ENCODE measurements at regions not wholly inside any gene's neighbourhood (a gene's known extent, or its start where the extent isn't known, plus 50 kb on each side); places are given as distances from the start of the nearest gene placed in this dataset.

- no peak for TF ChIP-seq EZH2phosphoT487 (IDR thresholded peaks at IDR 0.05; ENCODE audit: borderline replicate concordance)
- TF ChIP-seq, protein P1, sequence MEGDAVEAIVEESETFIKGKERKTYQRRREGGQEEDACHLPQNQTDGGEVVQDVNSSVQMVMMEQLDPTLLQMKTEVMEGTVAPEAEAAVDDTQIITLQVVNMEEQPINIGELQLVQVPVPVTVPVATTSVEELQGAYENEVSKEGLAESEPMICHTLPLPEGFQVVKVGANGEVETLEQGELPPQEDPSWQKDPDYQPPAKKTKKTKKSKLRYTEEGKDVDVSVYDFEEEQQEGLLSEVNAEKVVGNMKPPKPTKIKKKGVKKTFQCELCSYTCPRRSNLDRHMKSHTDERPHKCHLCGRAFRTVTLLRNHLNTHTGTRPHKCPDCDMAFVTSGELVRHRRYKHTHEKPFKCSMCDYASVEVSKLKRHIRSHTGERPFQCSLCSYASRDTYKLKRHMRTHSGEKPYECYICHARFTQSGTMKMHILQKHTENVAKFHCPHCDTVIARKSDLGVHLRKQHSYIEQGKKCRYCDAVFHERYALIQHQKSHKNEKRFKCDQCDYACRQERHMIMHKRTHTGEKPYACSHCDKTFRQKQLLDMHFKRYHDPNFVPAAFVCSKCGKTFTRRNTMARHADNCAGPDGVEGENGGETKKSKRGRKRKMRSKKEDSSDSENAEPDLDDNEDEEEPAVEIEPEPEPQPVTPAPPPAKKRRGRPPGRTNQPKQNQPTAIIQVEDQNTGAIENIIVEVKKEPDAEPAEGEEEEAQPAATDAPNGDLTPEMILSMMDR (conservative IDR thresholded peaks at IDR 0.05; ENCODE audit: low read length): no peak
- Histone ChIP-seq H3K36me3 (ENCODE audit: insufficient read depth, low read length) (no peaks in the 10 kb centered on the region), H3K4me1 (ENCODE audit: insufficient read depth, low read length, poor library complexity, severe bottlenecking) (no peaks in the 10 kb centered on the region), H3K9me2 (replicated peaks; ENCODE audit: low read depth, low read length) (no peaks in the 10 kb centered on the region), H3K9me3 (ENCODE audit: insufficient read depth, low read depth, low read length) (no peaks in the 10 kb centered on the region), H3F3A (ENCODE audit: low read depth) (no peaks in the 10 kb centered on the region), H3K4me3 (ENCODE audit: low read length, poor library complexity, severe bottlenecking) (no peak overlapping the region), H2AFZ (ENCODE audit: low read length) (no peak overlapping the region), H3K79me2 (ENCODE audit: insufficient read depth, low read length) (no peaks in the 10 kb centered on the region), H4K20me1 (ENCODE audit: insufficient read depth, low read length, poor library complexity, severe bottlenecking) (no peaks in the 10 kb centered on the region), H3K27me3 (ENCODE audit: insufficient read depth, low read length, poor library complexity, severe bottlenecking) (no peaks in the 10 kb centered on the region), H3K9ac (ENCODE audit: low read depth, low read length, poor library complexity, severe bottlenecking) (no peak overlapping the region), H3K4me2 (ENCODE audit: low read depth, low read length, poor library complexity, severe bottlenecking) (no peak overlapping the region)
Measured at GRCh38 chr11:119941171-119941570, 196.7 kb downstream of the TRIM29 start.

DNA sequence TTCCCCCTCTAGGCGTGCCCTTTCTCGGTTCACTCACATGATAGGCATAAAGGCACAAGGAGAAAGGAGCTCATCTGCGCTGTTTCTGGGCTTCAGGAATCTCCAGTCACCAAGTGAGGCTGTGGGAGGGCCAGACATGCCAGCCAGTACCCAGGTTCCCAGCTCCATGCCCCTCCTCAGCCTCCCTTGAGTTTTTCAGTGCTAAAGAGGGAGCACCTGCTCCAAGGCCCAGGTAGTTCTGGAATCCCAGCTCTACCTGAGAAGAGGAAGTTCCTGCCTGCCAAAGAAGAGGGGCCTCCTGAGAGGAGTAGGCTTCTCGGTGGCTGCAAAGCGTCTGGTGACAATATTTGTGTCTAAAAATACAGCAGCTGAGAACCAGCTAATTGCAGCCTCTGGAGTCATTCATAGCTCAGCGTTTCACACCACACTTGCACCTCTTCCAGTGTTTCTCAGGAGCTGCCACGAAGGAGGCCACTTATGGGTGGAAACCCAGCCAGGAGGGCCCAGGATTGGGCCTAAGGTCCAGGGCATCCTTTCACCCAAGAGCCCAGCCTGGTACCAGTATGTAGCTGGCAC is 197.4 kb downstream of the TRIM29 start:
- Histone ChIP-seq H3K9me2 (replicated peaks; ENCODE audit: low read depth, low read length) (no peaks in the 10 kb centered on the region), H3K4me1 (ENCODE audit: insufficient read depth, low read length, poor library complexity, severe bottlenecking) (no peaks in the 10 kb centered on the region)
- no peak for TF ChIP-seq EZH2phosphoT487 (IDR thresholded peaks at IDR 0.05; ENCODE audit: borderline replicate concordance)
- TF ChIP-seq, protein P1 (conservative IDR thresholded peaks at IDR 0.05; ENCODE audit: low read length): no peak

GRCh38 chr11:119937412-119937811 is 200.5 kb downstream of the TRIM29 start:
- no peaks in the 10 kb centered on the region for H3K36me3 ChIP-seq (ENCODE audit: insufficient read depth, low read length)
- H3K79me2 ChIP-seq (ENCODE audit: insufficient read depth, low read length): no peaks in the 10 kb centered on the region
- H4K20me1 ChIP-seq (ENCODE audit: insufficient read depth, low read length, poor library complexity, severe bottlenecking): no peaks in the 10 kb centered on the region
- no peak for TF ChIP-seq EZH2phosphoT487 (IDR thresholded peaks at IDR 0.05; ENCODE audit: borderline replicate concordance)
- TF ChIP-seq, protein P1 (conservative IDR thresholded peaks at IDR 0.05; ENCODE audit: low read length): no peak
- no peaks in the 10 kb centered on the region for H3K9me3 ChIP-seq (ENCODE audit: insufficient read depth, low read depth, low read length)
- H2AFZ ChIP-seq (ENCODE audit: low read length): no peak overlapping the region
- H3K4me2 ChIP-seq (ENCODE audit: low read depth, low read length, poor library complexity, severe bottlenecking): no peak overlapping the region
- no peaks in the 10 kb centered on the region for H3K9me2 ChIP-seq (replicated peaks; ENCODE audit: low read depth, low read length)
- H3K4me1 ChIP-seq (ENCODE audit: insufficient read depth, low read length, poor library complexity, severe bottlenecking): no peaks in the 10 kb centered on the region
- no peaks in the 10 kb centered on the region for H3K27me3 ChIP-seq (ENCODE audit: insufficient read depth, low read length, poor library complexity, severe bottlenecking)
- no peak overlapping the region for H3K9ac ChIP-seq (ENCODE audit: low read depth, low read length, poor library complexity, severe bottlenecking)
- H3F3A ChIP-seq (ENCODE audit: low read depth): no peaks in the 10 kb centered on the region
- no peak overlapping the region for H3K4me3 ChIP-seq (ENCODE audit: low read length, poor library complexity, severe bottlenecking)

More for the DNA sequence above, 197.4 kb downstream of the TRIM29 start:
- Histone ChIP-seq H3K9ac (ENCODE audit: low read depth, low read length, poor library complexity, severe bottlenecking) (no peak overlapping the region), H3K4me3 (ENCODE audit: low read length, poor library complexity, severe bottlenecking) (no peak overlapping the region), H3K9me3 (ENCODE audit: insufficient read depth, low read depth, low read length) (no peaks in the 10 kb centered on the region), H3F3A (ENCODE audit: low read depth) (no peaks in the 10 kb centered on the region), H3K4me2 (ENCODE audit: low read depth, low read length, poor library complexity, severe bottlenecking) (no peak overlapping the region), H3K27me3 (ENCODE audit: insufficient read depth, low read length, poor library complexity, severe bottlenecking) (no peaks in the 10 kb centered on the region), H3K36me3 (ENCODE audit: insufficient read depth, low read length) (no peaks in the 10 kb centered on the region), H2AFZ (ENCODE audit: low read length) (no peak overlapping the region), H3K79me2 (ENCODE audit: insufficient read depth, low read length) (no peaks in the 10 kb centered on the region), H4K20me1 (ENCODE audit: insufficient read depth, low read length, poor library complexity, severe bottlenecking) (no peaks in the 10 kb centered on the region)

All from Loucy (cell line).